ENCODE measurements at regions not wholly inside any gene's neighbourhood (a gene's known extent, or its start where the extent isn't known, plus 50 kb on each side); places are given as distances from the start of the nearest gene placed in this dataset.

DNA sequence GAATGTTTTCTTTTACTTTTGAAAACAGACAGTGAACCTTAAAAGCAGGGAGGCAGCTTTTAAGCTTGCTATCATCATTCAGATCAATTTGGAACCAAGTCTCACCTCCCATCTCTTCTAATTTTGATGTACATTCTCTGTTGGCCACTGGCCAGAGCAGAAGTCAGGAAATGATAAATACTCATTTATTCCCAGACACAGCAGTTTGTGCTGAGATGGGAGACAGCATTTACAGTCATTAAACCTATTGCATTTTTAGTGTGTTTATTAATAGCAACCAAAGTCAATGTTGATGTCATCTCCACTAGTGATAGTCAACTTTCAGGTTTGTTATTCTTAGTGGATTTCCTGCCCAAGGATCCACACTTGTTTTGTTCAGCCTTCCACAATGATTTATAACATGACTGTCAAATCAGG, 320.0 kb upstream of the ATP2B1 start:
- no peak for DNase-seq (ENCODE audit: low read depth, low spot score)
- Mint-ChIP-seq H3K4me1 (no peaks in the 10 kb centered on the region), H3K27me3 (ENCODE audit: low read depth) (no peaks in the 10 kb centered on the region), H3K27ac (ENCODE audit: unreplicated experiment) (no peak overlapping the region), H3K36me3 (ENCODE audit: low read depth) (no peaks in the 10 kb centered on the region), H3K4me3 (no peak overlapping the region), H3K9me3 (no peaks in the 10 kb centered on the region)
- TF ChIP-seq CTCF (conservative IDR thresholded peaks at IDR 0.05): no peak

- Mint-ChIP-seq H3K4me1 (no peaks in the 10 kb centered on the region), H3K27ac (ENCODE audit: unreplicated experiment) (no peak overlapping the region), H3K4me3 (no peak overlapping the region), H3K36me3 (ENCODE audit: low read depth) (no peaks in the 10 kb centered on the region), H3K27me3 (ENCODE audit: low read depth) (no peaks in the 10 kb centered on the region), H3K9me3 (no peaks in the 10 kb centered on the region)
- no peak for DNase-seq (ENCODE audit: low read depth, low spot score)
- no peak for TF ChIP-seq CTCF (conservative IDR thresholded peaks at IDR 0.05)
Measured at GRCh38 chr12:90027889-90028634, 319.4 kb upstream of the ATP2B1 start.

- H3K36me3 Mint-ChIP-seq (ENCODE audit: low read depth): no peaks in the 10 kb centered on the region
- no peak overlapping the region for H3K27ac Mint-ChIP-seq (ENCODE audit: unreplicated experiment)
- no peaks in the 10 kb centered on the region for H3K27me3 Mint-ChIP-seq (ENCODE audit: low read depth)
- H3K9me3 Mint-ChIP-seq: no peaks in the 10 kb centered on the region
- no peaks in the 10 kb centered on the region for H3K4me1 Mint-ChIP-seq
- no peak overlapping the region for H3K4me3 Mint-ChIP-seq
- TF ChIP-seq CTCF (conservative IDR thresholded peaks at IDR 0.05): no peak
- no peak for DNase-seq (ENCODE audit: low read depth, low spot score)
Measured at GRCh38 chr12:90027041-90027440, 318.4 kb upstream of the ATP2B1 start.

DNA sequence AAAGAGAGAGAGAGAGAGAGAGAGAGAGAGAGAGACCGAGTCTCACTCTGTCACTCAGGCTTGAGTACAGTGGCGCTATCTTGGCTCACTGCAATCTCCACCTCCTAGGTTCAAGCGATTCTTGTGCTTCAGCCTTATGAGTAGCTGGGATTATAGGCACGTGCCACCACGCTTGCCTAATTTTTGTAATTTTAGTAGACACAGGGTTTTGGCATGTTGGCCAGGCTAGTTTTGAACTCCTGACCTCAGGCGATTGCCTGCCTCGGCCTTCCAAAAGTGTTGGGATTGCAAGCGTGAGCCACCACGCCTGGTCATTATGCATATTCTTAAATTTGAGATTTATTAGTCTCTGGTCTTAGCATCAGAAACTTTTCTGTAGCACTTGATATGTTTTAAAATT, 317.9 kb upstream of the ATP2B1 start:
- no peaks in the 10 kb centered on the region for H3K36me3 Mint-ChIP-seq (ENCODE audit: low read depth)
- H3K4me3 Mint-ChIP-seq: no peak overlapping the region
- no peak overlapping the region for H3K27ac Mint-ChIP-seq (ENCODE audit: unreplicated experiment)
- no peaks in the 10 kb centered on the region for H3K9me3 Mint-ChIP-seq
- H3K27me3 Mint-ChIP-seq (ENCODE audit: low read depth): no peaks in the 10 kb centered on the region
- no peak for TF ChIP-seq CTCF (conservative IDR thresholded peaks at IDR 0.05)
- H3K4me1 Mint-ChIP-seq: no peaks in the 10 kb centered on the region
- DNase-seq (ENCODE audit: low read depth, low spot score): no peak

DNA sequence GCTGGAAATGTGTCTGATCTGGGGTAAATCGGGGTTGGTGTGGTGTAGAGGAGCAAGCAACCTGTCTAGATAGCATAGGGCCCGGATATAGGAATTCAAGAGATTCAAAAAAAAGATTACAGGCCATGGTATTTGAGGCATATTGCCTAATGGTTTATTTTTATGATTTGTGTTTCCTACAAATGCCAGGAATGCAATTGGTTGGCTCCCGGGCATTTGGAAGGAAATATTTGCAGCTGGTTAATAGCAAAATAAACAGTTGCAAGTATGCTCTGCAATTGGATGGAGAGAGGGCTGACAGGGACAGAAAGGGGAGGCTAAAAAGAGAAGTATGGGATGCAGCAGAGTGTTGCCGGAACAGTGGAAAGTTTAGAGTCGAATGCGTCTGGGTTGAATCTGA, 315.6 kb upstream of the ATP2B1 start:
- Mint-ChIP-seq H3K27ac (ENCODE audit: unreplicated experiment) (no peak overlapping the region), H3K27me3 (ENCODE audit: low read depth) (no peaks in the 10 kb centered on the region), H3K36me3 (ENCODE audit: low read depth) (no peaks in the 10 kb centered on the region), H3K4me3 (no peak overlapping the region), H3K4me1 (no peaks in the 10 kb centered on the region), H3K9me3 (no peaks in the 10 kb centered on the region)
- no peak for DNase-seq (ENCODE audit: low read depth, low spot score)
- no peak for TF ChIP-seq CTCF (conservative IDR thresholded peaks at IDR 0.05)
